Activated CD4-positive, alpha-beta T cell treated with anti-CD3 and anti-CD28 coated beads for 4 hours (primary cell): ENCODE measurements at regions not wholly inside any gene's neighbourhood (a gene's known extent, or its start where the extent isn't known, plus 50 kb on each side); places are given as distances from the start of the nearest gene placed in this dataset.
"Not testable (repeated sequence)": the region's sequence is repeated elsewhere in the genome, so short reads cannot be mapped to it uniquely, and the experiment has no call there.

Source experiments
- DNase-seq, 2 donors: peaks; one replicate each; pipeline ENCODE4 v3.0.0-alpha.2; 2020

GRCh38 chr14:39615352-39615751 is 183.1 kb upstream of the FBXO33 start:
- DNase-seq: no peak

- DNase-seq: no peak
These were observed 182.2 kb upstream of the FBXO33 start for GRCh38 chr14:39614297-39614923.

- no peak for DNase-seq
These were observed 176.9 kb upstream of the FBXO33 start for GRCh38 chr14:39609119-39609518.

- no peak for DNase-seq
These were observed 175.7 kb upstream of the FBXO33 start for GRCh38 chr14:39607978-39608377.

GRCh38 chr14:39603942-39604341 is 171.7 kb upstream of the FBXO33 start:
- no peak for DNase-seq

- no peak for DNase-seq
These were observed 161.1 kb upstream of the FBXO33 start for GRCh38 chr14:39593377-39593776.

- DNase-seq: no peak
These were observed 160.0 kb upstream of the FBXO33 start for GRCh38 chr14:39592116-39592789.

GRCh38 chr14:39589882-39590281 is 157.6 kb upstream of the FBXO33 start:
- not testable (repeated sequence) for DNase-seq

GRCh38 chr14:39582028-39582654 is 149.9 kb upstream of the FBXO33 start:
- no peak for DNase-seq

GRCh38 chr14:39581474-39581873 is 149.2 kb upstream of the FBXO33 start:
- no peak for DNase-seq

GRCh38 chr14:39580696-39581095 is 148.5 kb upstream of the FBXO33 start:
- no peak for DNase-seq

GRCh38 chr14:39576736-39577135 is 144.5 kb upstream of the FBXO33 start:
- no peak for DNase-seq

- no peak for DNase-seq
These were observed 144.0 kb upstream of the FBXO33 start for GRCh38 chr14:39576258-39576657.

GRCh38 chr14:39568809-39569538 is 136.7 kb upstream of the FBXO33 start:
- no peak for DNase-seq

GRCh38 chr14:39566795-39567194 is 134.6 kb upstream of the FBXO33 start:
- DNase-seq: no peak

- no peak for DNase-seq
These were observed 131.1 kb upstream of the FBXO33 start for GRCh38 chr14:39563361-39563760.

- DNase-seq: no peak
These were observed 129.9 kb upstream of the FBXO33 start for GRCh38 chr14:39562175-39562574.

- DNase-seq: no peak
These were observed 126.3 kb upstream of the FBXO33 start for GRCh38 chr14:39558525-39558924.

- no peak for DNase-seq
These were observed 123.5 kb upstream of the FBXO33 start for GRCh38 chr14:39555749-39556148.

GRCh38 chr14:39554576-39554975 is 122.3 kb upstream of the FBXO33 start:
- no peak for DNase-seq

GRCh38 chr14:39548358-39548757 is 116.1 kb upstream of the FBXO33 start:
- DNase-seq: no peak

GRCh38 chr14:39547845-39548244 is 115.6 kb upstream of the FBXO33 start:
- no peak for DNase-seq

- DNase-seq: no peak
These were observed 73.6 kb upstream of the FBXO33 start for GRCh38 chr14:39505812-39506211.

GRCh38 chr14:39500253-39500652 is 68.0 kb upstream of the FBXO33 start:
- DNase-seq: no peak
